Testis (tissue), 2 donors: ENCODE measurements at regions not wholly inside any gene's neighbourhood (a gene's known extent, or its start where the extent isn't known, plus 50 kb on each side); places are given as distances from the start of the nearest gene placed in this dataset.

Experiments
- POLR2A ChIP-seq: fragments of 450-650 bp; IDR thresholded peaks from one replicate; pipeline ENCODE4 v1.6.1; 2017; ENCODE audit warnings: antibody characterized with exemption, mild to moderate bottlenecking, moderate library complexity
- TF ChIP-seq, protein P1 (sequence below), 3 experiments: fragments of 450-650 bp in 2 of 3; fragments of 200-600 bp in 1 of 3; sonication (generic) in 1 of 3; IDR thresholded peaks; one replicate each; pipeline ENCODE4 v1.5.1; 2016 to 2019; ENCODE audit warnings: antibody characterized with exemption in 3 of 3, mild to moderate bottlenecking in 2 of 3, moderate library complexity in 1 of 3

DNA sequence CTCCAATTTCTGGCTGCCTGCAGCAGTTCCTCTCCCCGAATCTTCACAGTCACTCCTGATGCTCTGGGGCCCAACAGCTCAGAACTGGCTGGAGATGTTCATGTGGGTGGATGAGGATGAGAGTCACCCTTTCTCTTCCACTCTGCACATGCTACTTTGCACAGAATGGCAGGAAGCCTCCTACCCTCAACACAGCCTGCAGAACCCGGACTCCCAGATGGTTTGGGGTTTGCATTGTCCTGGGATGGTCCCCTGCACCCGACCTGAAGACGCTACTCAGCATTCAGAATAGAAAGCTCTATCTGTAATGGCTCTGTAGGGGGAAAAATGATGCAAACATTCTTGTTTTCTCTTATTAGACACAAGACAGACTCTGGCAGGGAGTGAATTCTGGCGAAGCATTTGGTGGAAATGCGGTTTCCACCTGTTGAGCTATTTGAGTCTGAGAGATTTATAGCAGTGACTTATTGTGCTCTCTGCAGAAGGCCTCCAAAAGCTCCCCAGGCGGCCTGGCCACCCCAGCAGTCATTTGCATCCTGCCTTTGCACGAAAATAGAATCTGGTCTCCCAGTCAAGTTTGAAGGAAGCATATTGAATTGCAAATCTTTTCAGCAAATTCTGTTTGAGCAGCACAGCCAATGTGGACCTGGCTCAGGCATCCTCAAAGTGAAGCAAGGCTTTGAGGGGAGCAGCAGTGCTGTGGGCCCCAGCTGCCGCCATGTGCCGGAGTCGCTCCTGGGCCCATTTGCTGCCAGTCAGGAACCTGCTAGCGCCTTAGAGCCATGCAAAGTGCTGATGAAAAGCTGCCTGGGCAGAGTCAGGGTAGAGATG is 309.3 kb downstream of the TCERG1L start:
- TF ChIP-seq, protein P1, sequence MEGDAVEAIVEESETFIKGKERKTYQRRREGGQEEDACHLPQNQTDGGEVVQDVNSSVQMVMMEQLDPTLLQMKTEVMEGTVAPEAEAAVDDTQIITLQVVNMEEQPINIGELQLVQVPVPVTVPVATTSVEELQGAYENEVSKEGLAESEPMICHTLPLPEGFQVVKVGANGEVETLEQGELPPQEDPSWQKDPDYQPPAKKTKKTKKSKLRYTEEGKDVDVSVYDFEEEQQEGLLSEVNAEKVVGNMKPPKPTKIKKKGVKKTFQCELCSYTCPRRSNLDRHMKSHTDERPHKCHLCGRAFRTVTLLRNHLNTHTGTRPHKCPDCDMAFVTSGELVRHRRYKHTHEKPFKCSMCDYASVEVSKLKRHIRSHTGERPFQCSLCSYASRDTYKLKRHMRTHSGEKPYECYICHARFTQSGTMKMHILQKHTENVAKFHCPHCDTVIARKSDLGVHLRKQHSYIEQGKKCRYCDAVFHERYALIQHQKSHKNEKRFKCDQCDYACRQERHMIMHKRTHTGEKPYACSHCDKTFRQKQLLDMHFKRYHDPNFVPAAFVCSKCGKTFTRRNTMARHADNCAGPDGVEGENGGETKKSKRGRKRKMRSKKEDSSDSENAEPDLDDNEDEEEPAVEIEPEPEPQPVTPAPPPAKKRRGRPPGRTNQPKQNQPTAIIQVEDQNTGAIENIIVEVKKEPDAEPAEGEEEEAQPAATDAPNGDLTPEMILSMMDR (IDR thresholded peaks at IDR 0.05): no peak
- TF ChIP-seq POLR2A: no peak
